ENCODE measurements at regions not wholly inside any gene's neighbourhood (a gene's known extent, or its start where the extent isn't known, plus 50 kb on each side); places are given as distances from the start of the nearest gene placed in this dataset.

DNA sequence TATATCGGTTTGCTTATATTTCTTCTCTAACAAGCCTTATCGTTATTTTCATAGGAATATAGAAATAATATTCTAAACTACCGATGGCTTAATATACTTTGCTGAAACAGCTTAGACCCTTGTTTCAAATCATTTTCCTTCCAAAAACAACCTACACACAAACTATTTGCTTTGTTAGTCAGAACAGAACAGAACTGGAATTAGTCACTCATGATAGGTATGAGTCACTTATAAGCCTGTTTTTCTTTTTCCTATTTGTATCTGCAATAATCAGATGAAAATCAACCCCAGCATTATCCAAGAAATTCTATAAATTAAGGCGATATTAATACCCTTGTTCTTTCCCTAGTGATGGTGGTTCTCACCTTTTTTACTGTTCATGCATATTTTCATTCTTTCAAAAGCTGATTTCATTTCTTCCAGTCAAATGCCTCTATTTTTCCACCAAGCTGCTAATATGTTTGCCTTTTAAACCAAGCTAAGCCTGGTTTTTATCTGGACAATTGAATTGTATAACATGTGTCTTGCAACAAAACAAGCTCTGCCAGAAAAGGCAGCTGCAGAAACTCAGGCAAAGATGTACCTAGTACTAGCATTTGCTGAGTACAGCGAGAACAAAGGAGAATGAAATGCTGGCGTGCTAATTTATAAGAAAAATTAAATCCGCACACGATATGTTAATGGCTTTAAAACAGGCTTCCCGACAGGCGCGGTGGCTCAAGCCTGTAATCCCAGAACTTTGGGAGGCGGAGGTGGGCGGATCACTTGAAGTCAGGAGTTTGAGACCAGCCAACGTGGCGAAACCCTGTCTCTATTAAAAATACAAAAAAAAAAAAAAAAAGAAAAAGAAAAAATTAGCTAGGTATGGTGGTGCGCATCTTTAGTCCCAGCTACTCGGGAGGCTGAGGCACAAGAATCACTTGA, 1418.2 kb downstream of the AACS start:
- no peak for DNase-seq (ENCODE audit: low read depth in 1 of 2, low spot score in 1 of 2)

DNA sequence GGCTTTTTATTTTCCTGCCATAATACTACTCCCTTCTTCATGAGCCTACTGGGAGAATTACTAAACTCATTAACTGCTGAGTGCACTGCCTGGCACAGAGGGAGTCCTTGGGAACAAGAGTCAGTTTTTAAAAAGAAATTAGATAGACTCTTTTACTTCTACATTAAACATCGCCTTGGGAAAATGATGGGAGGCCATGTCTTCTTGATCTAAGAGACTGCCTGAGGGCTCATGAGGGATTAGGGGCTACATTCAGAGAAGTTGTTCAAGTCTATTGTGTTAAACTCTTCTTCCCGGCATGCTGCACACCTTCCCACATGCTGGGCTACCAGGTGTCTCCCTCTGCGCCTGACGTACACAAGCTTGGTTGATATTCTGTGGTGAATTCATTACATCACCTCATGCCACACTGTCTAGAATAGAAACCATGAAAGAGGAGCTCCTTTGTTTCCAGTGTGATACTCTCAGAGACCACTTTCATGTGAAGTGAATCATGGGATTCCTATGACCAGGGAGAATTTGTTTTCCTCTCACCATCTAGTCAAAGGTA, 1422.3 kb downstream of the AACS start:
- no peak for DNase-seq (ENCODE audit: low read depth in 1 of 2, low spot score in 1 of 2)

DNA sequence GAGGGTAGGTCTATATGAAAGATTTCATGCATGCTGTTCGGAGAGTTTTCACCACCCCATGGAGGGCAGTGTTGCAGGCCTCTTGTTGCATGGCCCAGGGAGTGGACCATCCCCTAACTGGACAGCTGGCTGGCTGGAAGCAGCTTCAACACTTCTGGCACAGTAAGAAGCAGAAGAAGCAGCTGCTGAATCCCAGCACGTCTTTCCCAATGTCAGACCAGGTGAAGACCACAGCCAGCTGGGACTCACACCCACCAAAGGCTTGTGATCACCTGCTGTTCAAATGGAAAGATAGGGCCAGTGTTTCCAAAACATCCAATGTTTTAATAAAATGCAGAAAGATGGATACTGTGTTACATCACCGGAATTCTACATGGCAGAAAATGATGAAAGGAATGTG, 1423.6 kb downstream of the AACS start:
- DNase-seq (ENCODE audit: low read depth in 1 of 2, low spot score in 1 of 2) = no peak

DNA sequence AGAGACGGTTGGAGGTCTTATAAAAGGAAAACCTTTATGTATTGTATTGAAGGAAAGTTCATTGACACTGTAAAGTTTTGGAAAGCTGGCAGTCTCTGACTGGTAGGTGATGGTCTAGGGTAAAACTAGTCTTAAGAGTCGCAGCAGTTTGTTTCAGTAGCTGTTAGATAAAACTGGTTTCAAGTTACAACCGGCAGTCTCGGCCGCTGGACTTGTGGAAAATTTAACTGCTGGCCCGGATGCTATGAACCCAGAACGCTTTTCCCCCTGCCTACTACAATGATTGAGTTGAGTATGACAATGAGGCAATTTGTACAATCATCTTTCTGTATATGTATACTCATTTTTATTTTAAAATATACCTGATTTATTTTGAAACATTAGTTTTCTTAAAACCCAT, 1426.9 kb downstream of the AACS start:
- no peak for DNase-seq (ENCODE audit: low read depth in 1 of 2, low spot score in 1 of 2)

DNA sequence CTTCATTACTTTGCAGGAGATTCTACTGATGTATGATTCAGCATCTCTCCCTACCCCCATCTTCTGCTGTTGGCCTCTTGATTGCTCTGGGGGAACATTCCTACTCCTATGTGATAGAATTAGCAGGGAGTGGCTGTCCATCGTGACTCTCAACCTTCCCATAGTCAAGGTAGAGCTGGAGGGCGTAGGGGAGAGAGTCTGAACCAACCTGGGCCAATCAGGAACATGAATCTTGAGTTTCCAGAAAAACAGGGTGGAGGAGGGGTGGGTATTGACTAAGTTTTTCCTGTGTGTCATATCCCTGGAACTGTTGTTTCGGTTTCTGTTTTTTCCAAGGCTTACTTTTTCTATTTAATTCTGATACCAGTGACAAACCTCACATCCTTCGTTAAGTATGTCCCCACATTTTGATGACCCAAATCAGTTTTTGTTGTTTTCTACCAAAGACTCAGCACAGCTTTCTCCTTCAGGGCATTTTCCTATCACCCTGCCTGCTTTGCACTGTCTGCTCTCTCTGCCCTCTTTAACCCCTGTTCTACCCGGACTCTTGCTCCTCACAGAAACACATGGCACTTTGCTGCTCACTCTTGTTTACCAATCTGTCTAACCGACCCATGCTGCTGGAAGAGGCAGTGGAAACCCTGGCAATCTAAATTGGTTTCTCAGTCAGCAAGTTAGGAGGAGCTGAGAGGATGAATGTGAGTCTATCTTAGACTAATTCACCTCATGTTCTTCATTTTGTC, 1428.3 kb downstream of the AACS start:
- DNase-seq (ENCODE audit: low read depth in 1 of 2, low spot score in 1 of 2) = no peak

DNA sequence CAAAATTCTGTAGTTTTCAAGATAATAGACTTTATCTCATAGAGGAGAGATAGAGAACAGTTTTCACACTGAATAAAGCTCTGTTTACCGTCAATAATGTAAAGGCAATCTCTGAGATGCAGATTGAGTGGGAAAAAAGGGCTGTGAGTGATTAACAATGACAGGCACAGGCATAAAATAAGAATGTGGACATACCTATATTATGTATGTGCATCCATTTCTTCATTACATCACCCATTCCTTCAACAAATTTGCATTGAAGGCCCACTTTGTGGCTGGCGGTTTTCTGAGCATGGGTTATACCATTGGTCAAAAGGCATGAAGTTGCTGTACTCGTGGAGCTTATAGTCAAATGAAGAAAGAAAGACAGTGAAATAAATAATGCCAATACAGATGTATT, 1431.0 kb downstream of the AACS start:
- DNase-seq (ENCODE audit: low read depth in 1 of 2, low spot score in 1 of 2) = no peak

DNA sequence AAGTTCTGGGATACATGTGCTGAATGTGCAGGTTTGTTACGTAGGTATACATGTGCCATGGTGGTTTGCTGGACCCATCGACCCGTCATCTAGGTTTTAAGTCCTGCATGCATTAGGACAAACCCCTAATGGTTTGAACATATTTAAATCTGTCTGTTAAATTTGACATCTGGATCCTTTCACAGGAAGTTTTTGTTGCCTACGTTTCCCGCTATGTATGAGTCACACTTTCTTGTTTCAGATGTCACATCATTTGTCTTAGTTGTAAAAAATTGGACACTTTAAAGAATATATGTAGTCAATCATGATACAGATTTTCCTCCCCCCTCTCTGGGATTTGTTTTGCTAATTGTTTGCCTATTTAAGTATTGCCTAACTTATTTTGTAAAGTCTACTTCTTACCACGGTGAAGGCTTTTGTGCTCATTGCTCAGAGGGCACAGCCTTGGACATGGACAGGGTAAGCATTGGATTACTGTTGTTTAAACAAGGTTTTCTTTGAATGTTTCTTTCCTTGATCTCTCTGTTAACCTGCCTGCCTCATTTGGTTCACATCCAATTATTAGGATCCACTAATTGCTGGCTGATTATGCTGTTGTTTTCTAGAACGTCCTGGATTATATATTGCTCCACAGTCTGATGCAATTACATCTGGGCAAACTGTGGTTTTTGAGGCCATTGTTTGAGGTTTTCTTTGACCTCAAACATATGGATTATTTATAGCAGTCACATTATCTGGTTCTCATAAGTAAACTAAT, 1441.4 kb downstream of the AACS start:
- no peak for DNase-seq (ENCODE audit: low read depth in 1 of 2, low spot score in 1 of 2)

DNA sequence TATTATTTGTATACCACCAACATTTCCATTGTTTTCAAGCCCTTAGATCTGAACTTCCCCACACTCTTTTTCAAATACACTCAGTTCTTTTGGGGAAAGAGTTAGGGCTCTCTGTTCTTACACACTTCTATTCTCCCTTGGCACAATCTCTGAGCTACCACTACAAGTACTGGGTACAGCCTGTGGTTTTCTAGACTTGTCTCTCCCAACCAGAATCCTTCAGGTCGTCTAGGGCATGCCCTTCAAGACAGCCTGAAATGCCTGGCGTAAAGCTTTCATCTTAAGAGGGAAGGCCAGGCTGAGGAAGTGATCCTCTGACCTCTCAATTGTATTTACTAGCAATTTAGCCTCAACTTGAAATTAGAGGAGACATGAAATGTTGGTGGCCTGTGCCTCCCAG, 1442.0 kb downstream of the AACS start:
- DNase-seq (ENCODE audit: low read depth in 1 of 2, low spot score in 1 of 2) = no peak

DNA sequence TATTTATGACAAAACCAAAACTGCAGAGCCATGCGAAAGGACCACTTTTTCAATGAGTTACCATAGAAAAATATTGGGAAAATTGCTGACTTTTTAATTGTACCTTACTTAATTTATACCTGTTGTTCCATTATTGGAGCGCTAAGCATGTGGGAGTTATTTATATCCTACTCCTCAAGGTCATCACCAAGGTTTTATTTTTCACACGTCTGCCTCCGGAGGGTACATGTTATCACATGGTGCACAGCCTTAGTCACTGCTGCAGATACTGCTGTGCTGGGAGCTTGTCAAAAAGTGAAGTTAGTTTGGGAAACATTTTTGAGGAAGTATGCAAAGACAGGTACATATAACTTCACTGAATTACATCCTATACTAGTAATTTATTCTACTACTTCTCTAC, 1444.3 kb downstream of the AACS start:
- DNase-seq (ENCODE audit: low read depth in 1 of 2, low spot score in 1 of 2) = no peak

DNA sequence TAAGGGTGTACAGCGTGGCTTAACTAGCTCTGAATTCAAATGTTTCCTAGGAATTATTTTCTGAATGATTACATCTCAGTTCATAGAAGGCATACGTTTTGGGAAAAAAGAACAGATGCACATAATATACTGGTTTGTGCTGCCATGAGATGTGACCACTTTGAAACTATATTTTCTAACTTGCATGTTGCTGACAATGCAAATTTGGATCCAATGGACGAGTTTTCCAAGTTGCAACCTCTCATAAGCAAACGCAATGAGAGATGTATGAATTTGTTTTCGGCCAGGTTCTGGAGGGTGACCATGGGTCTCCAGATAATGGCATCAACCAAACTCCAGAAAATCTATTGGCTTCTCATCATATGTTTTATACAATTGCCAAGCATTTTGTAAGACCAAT, 1445.4 kb downstream of the AACS start:
- DNase-seq (ENCODE audit: low read depth in 1 of 2, low spot score in 1 of 2) = no peak

DNA sequence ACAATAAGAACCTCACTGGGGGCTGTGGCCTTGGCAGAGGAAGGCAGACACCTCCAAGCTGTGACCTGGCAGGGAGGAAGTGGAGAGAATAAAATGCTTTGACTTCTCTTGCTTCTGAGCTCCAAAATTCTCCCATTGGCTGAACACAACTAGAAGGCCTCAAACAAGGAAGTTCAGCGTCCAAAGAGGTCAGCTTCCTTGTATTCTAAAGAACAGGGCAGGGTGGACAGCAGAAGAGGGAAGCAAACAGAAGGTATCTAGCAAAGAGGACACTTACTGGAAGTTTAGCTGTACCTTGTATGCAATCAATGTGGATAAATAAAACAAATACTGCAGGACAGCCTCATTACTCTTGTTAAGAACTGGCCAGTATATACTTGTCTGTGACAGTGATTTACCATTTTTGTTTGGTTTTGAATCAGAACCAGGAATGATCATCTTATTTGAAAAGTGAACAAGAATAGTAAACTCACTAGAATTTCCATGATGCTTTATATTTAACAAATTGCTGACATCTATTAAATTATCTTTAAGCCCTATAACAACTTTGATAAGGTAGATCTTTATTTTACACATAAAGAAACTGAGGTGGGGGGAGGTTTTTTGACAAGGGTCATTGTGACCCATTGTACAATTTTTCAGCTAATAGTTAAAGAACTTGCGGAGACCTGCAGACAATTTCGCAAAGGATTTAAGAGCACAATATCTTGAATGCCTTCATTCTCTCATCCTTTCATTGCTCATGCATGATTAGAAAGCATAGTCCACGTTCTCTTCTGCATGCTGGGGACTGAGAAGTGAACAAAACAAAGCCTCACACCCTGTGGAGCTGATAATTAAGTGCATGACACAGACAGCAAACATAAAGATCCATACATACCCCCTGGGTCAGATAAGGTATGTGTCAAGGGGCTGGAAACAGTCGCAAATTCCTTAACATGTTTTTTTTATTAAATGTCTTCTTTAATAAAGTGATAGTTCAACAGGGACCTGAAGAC, 1448.0 kb downstream of the AACS start:
- no peak for DNase-seq (ENCODE audit: low read depth in 1 of 2, low spot score in 1 of 2)

DNA sequence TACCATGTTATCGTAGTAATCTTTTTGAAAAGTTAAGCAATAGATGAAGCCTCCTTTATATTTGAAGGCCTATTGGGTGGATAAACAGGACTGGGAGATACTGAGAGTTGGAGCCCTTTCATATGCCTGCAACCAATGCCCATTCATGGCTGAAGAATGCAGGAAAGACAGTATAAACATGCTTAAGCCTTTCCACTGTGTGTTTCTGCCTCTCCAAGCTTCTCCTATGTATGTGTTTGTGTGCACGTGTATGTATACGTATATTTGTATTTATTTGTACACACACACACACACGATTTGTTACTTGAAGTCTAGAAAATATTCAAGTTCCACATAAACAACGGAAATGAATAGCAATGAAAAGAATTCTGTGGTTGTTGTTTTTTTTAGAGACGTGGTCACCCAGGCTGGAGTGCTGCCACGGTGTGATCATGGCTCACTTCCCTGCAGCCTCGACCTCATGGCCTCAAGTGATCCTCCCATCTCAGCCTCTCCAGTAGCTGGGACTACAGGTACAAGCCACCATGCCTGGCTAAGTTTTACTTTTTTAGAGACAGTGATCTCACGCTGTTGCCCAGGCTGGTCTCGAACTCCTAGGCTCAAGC, 1453.5 kb downstream of the AACS start:
- DNase-seq (ENCODE audit: low read depth in 1 of 2, low spot score in 1 of 2) = no peak

DNA sequence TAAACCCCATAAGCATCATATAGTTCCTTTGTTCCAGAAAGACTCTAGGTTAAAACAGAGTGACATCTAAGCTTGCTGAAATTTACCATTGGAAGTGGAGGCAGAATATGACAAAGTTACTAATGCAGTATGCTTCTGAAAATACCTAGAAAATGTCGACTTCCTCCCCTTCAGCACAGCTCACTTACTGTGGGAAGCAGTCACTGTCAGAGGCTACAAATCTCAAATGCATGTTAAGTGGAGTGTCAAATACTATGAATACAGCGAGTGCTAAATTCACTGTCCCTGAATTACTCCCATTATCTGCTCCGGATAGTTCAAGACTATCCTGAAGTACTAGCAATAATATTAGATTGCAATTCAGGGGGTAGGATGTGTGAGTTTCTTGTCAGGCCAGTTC, 1454.6 kb downstream of the AACS start:
- DNase-seq (ENCODE audit: low read depth in 1 of 2, low spot score in 1 of 2) = no peak

DNA sequence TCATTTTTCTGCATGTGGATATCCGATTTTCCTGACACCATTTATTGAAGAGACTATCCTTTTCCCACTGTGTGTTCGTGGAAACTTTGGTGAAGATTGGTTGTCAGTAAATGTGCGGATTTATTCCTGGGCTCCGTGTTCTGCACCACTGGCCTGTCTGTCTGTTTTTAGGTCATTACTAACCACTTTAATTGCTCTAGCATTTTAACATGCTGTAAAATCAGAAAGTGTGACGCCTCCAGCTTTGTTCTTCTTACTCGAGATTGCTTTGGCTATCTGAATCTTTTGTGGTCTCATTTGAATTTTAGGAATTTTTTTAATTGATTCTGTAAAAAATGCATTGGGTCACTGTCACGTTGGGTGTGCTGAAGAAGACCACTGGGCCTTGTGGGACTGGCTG, 1458.7 kb downstream of the AACS start:
- DNase-seq (ENCODE audit: low read depth in 1 of 2, low spot score in 1 of 2) = no peak

DNA sequence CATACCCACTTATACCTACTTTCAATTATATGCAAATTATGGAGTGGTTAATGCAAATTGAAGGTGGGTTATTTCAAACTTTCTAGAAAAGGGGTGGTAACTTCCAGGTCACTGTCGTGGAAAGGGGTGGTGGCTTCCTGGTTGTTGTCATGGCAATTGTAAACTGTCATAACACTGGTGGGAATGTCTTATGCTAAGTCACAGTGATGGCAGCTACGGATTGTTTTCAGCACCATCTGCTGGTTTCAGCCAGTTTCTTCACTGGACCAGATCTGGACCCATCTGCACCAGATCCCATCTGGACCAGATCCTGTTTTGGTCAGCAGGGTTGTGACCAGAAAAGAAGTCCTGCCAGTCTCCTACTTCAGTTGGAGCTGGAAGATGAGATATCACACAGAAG, 1469.3 kb downstream of the AACS start:
- DNase-seq (ENCODE audit: low read depth in 1 of 2, low spot score in 1 of 2) = no peak

DNA sequence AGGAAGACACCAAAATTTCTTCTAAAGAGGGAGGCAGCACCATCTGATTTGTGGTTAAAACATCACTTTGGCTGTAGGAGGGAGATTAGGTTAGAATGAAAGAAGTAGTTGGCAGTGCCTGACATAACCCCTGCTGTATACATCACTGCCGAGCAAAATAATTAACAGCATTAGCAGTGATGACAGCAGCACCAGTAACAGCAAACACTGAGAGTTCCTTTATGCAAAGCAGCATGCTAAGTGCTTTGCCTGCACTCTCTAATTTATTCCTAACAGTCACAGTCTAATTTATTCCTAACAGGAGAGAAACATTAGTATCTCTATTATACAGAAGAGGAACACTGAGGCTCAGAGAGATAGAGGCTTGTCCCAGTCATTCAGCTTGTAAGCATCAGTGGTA, 1469.7 kb downstream of the AACS start:
- DNase-seq (ENCODE audit: low read depth in 1 of 2, low spot score in 1 of 2) = no peak

DNA sequence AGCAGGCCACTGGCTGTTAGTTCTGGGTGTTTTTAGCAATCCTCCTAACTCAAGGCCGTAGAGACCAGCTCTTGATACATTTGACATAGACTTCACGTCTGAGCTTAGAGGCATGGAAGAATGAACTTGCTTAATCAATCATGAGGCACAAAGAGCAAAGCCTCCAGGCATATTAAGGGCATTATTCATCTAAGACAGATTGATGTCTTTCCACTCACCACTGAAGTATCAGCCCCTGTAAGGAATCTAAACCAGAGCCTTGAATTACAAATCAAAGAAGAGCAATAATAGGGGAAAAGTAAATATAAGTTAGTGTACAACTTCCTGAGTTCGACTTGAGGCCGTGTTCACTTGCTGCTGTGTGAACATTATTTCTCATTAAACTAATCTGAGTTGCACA, 1470.7 kb downstream of the AACS start:
- no peak for DNase-seq (ENCODE audit: low read depth in 1 of 2, low spot score in 1 of 2)

DNA sequence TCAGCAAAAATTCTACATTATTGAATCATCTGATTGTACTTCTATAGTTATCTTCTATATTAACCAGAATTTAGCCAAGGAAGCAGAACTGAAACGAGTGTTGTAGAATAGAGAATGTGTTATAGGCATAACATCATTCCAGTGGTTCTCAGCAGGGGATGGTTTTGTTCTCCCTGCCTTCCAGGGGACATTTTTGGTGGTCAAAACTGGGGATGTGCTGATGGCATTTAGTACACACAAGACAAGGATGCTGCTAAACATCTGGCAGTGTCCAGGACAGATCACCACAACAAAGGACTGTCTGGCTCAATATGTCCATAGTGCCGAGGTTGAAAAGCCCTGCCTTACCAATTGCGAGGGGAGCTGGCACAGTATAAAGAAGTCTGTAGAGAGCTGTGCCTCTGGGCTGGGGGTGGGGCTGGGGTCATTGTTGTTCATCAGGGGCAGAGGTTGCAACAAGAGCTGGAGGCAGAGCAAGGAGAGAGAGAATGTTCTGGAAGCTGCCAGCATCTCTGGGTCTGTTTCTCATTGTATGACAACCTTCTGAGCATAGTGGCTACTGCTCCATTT, 1472.8 kb downstream of the AACS start:
- DNase-seq (ENCODE audit: low read depth in 1 of 2, low spot score in 1 of 2) = no peak

DNA sequence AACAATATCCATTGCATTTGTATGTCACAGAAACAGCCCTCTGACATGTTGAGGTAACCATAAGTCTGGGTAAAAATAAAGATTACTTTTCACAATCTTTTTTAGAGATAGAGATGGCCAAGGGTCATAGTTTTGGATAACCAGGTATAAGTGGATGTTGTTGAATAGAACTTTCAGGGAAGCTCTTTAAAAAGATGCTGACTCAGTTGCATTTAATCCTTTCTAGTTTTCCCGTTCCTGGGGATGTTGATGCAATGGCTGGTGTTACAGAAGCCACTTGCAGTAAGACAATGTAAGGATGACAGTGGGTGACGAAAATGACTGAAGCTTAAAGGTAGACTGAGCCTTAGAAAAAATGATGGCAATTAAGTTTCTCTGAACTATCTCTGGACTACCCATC, 1473.7 kb downstream of the AACS start:
- DNase-seq (ENCODE audit: low read depth in 1 of 2, low spot score in 1 of 2) = no peak

DNA sequence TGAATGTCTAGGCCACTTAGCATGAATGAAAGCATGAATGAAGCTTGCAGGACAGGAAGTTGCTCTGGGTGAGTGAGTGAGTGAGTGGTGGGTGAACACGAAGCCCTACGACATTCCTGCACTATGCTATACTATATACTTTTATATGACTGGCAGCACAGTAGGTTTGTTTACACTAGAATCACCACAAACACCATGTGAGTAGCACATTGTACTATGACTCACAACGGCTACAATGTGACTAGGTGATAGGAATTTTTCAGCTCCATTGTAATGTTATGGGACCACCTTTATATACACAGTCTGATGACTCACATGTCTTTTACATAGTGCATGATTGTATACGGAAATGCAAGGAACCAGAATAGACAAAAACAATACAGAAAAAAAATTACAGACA, 1480.2 kb downstream of the AACS start:
- no peak for DNase-seq (ENCODE audit: low read depth in 1 of 2, low spot score in 1 of 2)
